LNCAP (cell line): ENCODE measurements at regions not wholly inside any gene's neighbourhood (a gene's known extent, or its start where the extent isn't known, plus 50 kb on each side); places are given as distances from the start of the nearest gene placed in this dataset.

ENCODE experiments used
- CTCF ChIP-seq: fragments of 450-650 bp; IDR thresholded peaks from 2 replicates; pipeline ENCODE4 v1.5.1; 2017; ENCODE audit warnings: mild to moderate bottlenecking

GRCh38 chr4:12408364-12408763 lies 979.7 kb upstream of the HS3ST1 start:
- TF ChIP-seq CTCF, result no peak

GRCh38 chr4:12403175-12403574 lies 974.5 kb upstream of the HS3ST1 start:
- no peak for TF ChIP-seq CTCF

- no peak for TF ChIP-seq CTCF
These were observed 971.1 kb upstream of the HS3ST1 start for GRCh38 chr4:12399781-12400180.

- TF ChIP-seq CTCF, result no peak
These were observed 965.1 kb upstream of the HS3ST1 start for GRCh38 chr4:12393631-12394262.

- TF ChIP-seq CTCF, result no peak
These were observed 960.9 kb upstream of the HS3ST1 start for GRCh38 chr4:12389604-12390003.

- TF ChIP-seq CTCF, result no peak
These were observed 953.9 kb upstream of the HS3ST1 start for GRCh38 chr4:12382567-12382966.

GRCh38 chr4:12379191-12379590 lies 950.5 kb upstream of the HS3ST1 start:
- TF ChIP-seq CTCF, result no peak

GRCh38 chr4:12375805-12376204 lies 947.1 kb upstream of the HS3ST1 start:
- TF ChIP-seq CTCF, result no peak
